ENCODE measurements at regions not wholly inside any gene's neighbourhood (a gene's known extent, or its start where the extent isn't known, plus 50 kb on each side); places are given as distances from the start of the nearest gene placed in this dataset.

DNA sequence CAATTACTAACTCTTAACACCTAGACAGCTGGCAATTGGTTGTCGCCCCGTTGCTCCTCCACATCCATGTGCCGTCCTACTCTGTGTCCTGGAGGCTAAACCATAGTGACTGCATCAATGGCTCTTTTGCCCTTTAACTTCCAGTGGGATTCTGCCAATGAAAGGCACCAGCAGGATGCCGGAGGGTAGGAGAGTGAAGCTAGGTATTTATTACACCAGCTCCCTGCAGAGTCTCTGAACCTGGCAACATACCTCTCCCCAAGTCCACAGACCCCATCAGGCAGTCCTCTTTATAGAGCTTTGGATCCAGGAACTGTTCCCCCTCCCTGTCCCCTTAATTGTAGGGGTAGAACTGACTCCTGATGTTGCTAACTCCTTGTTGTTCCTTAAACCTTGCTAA lies 426.8 kb downstream of the HNRNPD start:
- DNase-seq (ENCODE audit: low read depth): no peak

DNA sequence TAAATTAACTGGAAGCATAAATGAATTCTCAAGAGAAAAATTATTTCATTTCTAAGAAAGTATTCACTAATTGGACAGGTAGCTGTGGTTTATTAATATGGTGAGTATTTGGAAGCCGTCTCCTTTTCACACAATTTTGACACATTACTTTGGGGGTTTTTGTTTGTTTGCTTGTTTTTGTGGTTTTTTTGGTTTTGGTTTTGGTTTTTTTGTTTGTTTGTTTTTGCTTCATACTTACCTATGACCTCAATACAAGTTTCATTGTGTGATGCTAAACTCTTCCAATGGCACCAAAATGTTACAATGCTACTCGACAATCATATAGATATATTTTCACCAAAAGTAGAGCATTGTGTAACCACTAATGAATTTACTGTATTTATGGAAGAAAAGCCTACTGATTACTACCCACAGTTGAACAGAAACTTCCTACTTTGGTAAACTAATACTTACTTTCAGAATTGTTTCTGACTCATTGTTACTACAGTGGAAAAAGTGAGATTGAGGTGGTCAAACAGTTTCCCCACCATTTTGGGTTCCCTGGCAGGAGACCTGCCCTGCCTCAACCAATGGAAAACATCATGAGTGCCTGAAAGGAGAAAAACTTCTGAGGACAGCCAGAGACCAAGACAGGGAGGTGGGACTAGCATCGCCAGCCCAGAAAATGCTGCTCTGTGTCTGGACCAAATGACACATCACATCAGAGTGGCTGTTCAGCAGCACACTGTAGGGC lies 443.1 kb downstream of the HNRNPD start:
- no peak for DNase-seq (ENCODE audit: low read depth)

DNA sequence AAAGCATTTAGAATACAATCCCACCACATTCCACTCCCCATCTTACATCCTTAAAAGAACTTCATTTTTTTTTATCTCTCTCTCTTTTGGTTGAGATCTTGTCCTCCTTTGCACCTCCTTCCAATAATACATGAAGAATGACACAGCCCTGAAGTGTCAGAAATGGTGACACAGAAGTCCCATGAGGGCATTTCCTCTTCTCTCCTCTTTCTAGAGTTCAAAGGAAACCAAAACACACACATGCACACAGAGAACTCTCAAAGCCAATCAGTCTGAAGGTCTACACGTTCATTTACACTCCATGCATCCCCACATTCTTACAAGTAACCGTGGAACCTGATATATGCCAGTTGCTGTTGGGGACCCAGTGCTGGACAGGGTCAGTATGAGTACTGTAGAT lies 450.7 kb downstream of the HNRNPD start:
- no peak for DNase-seq (ENCODE audit: low read depth)

DNA sequence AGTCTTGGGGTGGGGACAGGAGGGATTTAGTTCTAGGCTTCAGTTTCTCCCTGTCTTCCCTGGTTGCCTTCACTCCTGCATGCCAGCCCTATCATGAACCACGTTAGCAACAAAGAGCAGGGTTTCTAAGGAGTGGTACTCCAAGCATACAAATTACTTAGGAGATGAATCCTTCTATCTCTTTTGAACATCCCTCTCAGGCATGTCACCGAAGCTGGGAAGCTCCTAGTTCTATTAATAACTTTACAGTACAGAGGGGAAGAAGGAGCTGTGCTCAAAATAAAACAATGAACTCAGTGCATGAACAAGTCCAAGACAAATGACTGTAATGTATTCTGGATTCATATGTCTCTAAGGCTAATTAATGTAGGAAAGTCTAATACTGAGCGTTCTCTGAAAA lies 450.6 kb upstream of the RASGEF1B start:
- no peak for DNase-seq (ENCODE audit: low read depth)

DNA sequence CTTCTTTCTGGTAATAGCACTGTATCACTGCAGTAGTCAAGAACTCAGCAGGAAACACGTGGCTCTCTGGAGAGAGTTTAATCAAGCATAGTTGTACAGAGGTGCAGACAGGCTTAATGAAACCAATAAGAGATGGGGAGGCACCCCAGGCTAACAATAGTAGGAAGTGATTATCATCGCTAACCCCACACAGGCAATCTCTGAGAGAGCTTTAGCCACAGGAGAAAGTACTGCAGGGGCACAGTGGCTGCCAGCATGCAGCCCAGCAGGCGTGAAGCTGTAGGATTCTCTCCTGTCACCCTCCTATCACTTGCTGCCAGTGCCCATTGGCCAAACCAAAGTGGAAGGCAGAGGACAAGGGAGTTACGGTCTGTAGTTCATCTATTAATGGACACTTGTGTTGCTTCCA lies 450.0 kb upstream of the RASGEF1B start:
- no peak for DNase-seq (ENCODE audit: low read depth)

DNA sequence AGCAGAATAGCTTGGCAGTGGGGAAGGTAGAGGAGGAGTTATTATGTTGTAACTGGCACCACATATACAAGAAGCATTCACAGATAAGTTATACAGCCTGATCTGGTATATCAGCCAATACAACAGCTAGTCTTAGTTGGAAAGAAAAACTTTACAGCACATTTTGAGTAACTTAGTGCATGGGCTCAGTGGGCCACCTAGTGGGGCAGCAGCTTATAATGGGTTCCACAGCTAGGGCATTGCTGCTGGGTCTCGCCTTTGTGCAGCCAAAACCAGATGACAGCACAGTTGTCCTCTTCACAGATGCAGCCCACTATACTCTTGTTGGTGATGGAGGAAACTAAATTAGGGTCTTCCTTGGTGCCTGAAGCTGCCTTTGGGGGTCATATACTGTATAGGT lies 448.1 kb upstream of the RASGEF1B start:
- DNase-seq (ENCODE audit: low read depth): no peak

DNA sequence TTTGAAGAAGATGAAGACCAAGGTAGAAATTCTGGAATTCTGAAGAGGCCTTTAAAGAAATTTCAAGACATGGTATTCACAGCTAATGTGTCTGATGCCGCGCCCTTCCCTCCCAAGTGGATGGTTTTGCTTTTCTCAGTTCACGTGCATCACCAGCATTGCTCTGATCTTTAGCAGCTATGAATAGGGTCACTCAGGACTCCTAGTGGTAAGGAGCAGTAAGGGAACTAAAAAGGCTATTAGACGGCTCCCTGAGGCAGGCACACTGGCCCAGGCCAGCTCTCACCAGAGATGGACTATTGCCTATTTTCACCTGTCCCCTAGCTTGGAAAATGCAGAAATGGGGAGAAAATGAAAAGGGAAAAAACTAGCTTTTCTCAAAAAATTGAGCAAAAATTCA lies 447.5 kb upstream of the RASGEF1B start:
- no peak for DNase-seq (ENCODE audit: low read depth)

DNA sequence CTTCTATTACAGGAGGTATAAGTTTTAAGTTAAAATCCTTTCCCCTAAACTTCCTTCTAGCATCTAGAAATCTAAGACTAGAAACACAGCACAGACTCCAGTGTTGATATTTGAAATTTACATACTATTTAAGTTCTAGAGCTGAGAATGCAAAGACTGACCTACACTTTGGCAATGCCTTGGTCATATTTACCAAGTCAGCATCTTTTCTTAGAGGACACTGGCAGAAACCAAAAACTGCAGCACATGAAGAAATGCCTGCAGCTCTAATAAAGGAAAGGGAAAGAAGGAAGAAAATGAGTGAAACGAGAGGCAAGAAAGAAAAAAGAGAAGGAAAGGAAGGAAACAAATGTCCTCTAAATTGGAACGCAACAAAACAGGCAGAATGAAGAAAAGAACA lies 443.7 kb upstream of the RASGEF1B start:
- no peak for DNase-seq (ENCODE audit: low read depth)

DNA sequence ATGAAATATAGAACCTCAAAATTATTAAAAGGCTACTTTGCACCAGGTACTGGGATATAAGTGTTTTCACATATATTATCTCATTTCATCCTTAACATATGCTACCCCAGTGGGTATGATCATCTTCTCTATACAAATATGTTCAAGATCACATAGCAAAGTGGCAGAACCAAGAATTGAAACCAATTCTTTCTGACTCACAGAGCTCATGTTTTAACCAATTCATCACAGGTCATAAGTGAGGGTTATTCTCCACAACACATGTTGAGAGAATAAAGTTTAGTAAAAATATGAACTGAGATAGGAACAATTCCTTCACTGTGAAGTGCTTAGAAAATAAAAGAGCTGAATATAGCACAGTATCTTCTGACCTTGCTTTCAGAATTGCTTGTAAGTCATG lies 442.9 kb upstream of the RASGEF1B start:
- DNase-seq (ENCODE audit: low read depth): no peak

DNA sequence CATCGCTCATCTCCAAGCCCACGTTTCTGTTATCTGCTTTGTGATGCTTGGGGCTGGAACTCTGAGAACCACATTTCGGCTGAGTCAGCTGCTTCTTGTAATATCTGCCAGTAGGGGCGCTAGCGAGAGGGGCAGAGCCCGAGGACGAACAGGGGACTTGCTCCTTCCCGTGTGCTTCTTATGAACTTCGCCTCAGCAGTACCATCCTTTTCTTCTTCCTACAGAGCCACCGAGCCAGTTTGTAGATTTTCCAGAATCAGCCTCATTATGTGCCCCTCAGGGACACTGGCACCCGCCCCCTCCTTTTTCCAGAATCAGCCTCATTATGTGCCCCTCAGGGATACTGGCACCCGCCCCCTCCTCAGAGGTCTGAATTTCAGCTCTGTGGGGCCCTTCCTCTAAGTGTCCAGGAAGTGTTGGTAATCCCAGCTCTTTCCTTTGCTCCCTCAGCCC lies 441.7 kb upstream of the RASGEF1B start:
- no peak for DNase-seq (ENCODE audit: low read depth)

DNA sequence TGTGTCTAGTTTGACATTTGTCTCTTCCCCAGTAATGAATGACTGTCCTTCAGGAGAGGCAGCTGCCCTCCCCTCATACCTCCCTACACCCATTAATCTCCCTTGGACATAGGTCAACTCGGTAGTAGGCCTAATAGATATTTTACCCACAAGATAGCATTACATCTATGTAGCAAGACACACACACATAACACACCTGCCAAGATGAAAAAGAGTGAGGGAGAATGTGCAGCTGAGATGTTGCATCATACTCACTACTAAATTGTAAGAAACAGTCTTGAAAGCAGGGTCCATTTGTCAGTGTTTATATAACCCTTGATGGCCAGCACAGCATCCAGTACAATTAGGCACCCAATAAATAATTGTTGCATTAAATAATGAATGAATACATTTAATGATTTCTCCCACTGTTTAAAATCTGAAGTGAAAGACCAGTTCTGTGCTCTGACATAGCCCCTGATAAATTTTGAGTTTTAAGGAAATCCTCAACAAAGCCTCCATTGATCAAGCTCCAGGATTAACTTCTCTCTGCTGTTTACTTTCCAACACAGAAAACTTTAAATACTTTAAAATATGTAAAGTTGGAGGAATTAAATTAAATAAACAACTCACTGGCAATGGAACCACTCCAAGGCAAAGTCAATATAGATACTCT lies 440.8 kb upstream of the RASGEF1B start:
- no peak for DNase-seq (ENCODE audit: low read depth)

DNA sequence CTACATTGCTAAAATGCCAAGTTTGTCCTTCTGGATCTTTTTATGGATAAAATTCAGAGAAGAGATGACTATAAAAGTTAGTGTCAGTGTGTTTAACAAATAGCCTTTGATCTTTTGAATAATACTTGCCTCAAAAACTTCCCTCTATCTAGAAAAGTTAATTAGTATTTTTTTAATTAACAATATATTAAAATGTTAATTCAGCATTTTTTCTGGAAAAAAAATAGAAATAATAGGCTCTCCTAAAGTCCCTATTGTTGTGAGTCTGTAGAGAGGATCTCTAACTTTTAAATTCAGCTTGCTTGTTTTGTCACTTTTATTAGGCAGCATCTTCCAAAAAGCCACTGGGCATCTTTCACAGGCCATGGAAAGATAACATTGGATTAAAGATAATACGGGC lies 435.2 kb upstream of the RASGEF1B start:
- DNase-seq (ENCODE audit: low read depth): no peak

DNA sequence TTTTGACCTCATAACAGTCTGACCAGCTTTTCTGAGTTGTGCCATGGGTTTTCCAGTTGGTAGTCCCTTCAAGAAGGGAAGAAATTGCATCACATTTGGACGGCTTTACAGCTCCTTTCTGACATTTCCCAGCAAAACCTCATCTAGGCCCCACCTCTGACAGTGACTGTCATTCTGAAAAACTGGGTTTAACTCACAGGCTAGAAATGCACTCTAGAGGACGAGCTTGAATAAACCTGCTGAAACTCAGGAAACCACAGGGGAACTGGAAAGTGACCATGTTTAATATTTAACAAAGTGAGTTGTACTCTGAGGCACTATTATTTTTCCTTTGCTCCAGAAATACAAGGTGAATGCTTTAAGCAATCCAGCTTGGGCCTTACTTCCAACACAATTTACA lies 434.3 kb upstream of the RASGEF1B start:
- DNase-seq (ENCODE audit: low read depth): no peak

DNA sequence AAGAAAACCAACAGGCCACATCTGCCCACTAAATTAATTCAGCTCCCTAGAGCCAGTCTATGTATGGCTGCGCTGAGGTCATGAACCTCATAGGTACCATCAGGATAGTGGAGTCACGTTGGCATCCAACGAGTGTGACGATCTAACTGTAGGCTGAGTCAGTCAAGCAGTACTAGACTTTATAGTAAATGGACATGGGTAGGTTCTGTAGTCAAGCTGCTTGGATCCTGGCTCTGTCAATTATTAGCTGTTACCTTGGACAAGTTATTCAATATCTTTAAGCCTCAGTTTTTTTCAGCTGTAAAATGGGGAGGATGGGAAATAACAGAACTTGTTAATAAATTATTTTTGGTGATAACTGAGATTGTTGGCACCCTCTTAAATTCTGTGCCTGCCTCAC lies 432.4 kb upstream of the RASGEF1B start:
- DNase-seq (ENCODE audit: low read depth): no peak

DNA sequence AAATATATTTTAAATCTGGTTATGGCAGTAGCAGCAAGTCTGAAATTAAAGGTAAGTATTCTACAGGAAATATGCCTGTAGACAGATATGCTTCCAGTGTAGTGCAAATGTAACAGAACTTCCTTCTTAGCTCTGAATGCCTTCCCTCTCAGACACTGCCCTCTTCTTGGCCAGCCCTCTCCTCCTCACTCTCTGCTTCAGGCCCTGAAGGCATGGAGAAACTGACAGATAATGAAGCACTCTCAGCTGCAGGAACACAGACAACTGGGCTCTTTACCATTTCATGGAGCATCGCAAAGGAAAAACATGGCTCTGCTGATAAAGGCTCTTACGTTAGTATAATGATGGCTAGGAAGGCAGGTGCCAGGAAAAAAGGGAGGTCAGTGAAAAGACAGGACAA lies 431.5 kb upstream of the RASGEF1B start:
- no peak for DNase-seq (ENCODE audit: low read depth)

DNA sequence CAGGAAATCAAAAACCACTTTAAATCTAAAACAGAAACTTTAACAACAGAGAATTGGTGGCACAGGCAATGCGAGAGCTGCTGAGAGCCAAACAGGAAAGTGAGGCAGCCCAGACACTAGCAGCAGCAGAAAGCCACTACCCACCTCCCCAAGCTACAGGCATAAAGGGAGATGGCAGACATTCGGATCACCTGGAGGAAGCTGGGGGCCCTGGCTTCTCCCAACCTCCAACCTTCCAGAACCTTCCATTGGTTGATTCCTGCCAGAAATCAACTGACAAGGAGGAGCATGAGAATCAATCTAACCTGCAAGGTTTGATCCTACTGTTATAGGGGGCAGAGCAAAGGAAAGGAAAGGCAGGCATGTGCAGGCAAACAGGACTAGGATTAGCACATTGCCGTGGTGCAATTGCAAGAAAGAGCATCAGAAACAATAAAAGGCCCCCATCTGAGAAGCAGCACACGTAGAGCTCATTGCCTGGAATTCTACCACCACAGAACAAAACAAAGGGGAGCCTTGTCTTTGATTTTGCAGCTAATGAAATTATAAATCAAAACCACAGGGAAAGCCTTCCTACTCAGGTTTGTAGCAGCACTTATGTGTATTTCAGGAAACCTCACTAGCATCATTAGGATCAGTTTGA lies 427.3 kb upstream of the RASGEF1B start:
- DNase-seq (ENCODE audit: low read depth): no peak

DNA sequence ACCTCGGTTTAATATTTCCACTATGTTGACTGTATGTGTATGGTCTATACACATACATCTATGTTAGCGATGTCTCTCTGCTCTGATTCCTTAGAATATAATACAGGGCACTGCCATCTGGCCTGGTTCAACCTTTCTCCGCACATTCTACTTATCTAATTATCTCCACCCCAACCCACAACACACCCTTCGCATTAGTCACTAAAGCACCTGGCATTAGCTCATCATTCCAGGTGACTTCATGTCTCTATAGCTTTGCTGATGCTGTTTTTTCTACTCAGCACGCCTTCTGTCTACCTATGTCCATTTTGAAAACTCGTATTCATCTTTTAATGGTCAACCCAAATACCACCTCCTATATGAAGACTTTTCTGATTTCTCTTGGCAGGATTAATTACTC lies 425.2 kb upstream of the RASGEF1B start:
- no peak for DNase-seq (ENCODE audit: low read depth)

DNA sequence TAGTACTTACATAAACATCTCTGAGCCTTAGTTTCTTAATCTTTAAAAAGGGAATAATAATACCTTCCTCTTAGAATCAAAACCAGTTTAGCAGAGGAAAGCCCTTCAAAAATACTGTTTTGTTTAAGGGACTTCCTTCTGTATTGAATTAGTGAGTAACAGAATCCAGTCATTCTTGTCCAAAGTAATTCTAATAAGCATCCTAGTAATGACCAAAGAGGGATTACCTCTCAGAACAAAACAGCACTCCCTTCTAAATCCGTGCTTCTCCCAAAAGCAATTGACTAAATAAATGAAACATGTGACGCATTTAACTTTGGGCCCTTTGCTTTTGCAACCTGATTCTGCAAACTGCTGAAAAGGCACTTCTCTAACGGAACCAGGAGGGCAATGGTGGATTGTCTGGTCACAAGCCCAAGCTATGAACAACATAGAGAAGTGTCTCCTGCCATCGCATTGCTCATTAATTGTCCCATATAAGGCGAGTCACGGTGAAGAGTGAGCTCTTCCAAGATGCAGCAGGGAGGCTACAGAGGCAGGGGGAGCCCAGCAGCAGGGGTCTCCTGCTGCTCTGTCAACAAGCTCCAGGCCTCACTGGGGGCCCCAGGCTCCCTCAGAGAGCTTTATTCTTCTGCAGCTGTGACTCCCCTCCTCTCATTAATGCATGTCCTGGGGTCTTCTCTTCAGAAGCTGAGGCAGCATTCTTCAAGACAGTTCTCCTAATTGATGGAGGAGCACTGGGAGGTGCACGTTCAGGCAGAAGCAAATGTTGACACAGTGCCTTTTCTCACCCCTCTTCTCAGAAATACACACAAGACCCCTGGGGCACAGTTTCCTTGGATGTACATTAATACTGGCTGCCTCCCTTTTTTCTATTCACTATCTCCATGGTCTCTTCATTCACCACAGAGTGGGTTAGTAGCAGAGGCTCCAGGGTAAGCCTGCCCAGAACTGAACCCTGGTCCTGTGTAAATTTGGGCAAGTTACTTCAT lies 419.6 kb upstream of the RASGEF1B start:
- DNase-seq (ENCODE audit: low read depth): no peak

DNA sequence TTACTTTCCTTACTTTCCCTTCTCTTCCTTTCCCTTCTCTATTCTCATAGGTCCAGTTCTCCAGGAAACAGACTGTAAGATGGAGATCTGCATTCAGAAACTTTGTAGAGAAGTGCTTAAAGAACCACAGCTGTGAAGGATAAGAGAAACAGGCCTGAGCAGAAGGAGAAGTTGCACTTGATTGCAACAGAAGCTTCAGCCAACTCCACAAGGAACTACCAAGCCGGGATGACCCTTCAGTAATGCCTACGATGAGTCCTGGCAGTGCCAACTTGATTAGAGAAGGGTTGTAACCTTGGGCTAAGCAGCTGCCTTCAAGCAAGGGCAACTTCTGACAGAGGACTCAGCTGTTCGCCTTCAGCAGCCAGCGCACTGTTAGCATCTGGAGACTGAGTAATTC lies 413.3 kb upstream of the RASGEF1B start:
- DNase-seq (ENCODE audit: low read depth): no peak

DNA sequence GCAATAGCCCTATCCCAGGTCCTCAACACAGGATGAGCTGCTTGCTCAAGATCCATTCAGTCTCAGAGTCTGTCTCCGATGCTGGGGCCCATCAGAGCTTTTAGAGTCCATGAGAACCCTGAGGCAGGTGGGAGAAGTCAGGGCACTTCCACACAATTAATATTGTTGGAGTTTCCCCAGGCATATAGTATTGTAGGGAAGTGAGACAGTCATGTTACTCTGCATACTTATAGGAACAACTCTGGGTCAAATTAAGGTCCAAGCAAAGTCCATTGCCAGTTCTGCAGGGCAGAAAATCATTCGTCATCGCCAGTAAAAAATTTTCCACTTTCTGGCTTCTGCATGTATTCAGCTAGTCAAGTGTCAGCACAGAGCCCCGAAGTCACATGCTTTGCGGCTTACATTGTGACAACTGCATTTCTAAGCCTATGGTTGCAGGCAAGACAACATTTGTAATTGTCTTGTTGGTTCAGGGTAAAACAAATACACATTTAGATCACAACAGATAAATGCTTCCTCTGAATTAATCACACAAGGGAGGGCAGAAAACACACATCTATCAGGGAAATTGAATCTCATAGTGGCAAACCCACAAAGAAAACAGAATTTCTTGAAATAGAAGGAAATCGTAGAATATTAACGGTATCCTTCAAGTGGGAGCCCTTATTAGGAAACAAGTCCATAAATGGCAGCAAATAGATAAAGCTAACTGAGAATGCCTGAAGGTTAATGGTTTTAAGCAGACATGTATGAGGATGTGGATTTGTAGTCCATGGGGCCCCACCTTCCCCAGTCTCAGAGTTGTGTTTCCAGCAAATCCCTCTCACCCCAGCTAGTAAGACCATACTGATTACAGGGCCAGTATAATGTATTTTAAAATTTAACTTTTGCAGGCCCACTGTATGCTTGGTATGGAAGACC lies 412.1 kb upstream of the RASGEF1B start:
- DNase-seq (ENCODE audit: low read depth): no peak

DNA sequence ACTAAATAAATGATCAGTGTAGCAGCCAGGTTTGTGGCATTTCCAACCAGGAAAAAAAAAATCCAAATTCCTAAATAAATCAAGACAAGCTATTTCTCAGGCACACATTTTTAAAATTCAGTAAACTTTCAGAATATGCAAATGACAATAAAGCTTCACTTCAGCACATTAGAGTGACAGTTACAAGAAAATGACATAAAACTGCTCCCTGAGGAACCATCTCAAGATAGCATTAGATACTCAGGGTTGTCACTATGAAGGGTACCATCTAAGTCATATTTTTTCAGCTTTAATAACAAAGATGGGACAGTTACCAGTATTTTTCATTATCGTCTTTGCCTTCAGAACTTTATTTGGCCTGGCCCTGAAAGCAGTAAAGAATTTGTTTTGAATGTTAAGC lies 411.3 kb upstream of the RASGEF1B start:
- no peak for DNase-seq (ENCODE audit: low read depth)

Data from fibroblast of gingiva (primary cell).